GM21737 (cell line): ENCODE measurements at regions not wholly inside any gene's neighbourhood (a gene's known extent, or its start where the extent isn't known, plus 50 kb on each side); places are given as distances from the start of the nearest gene placed in this dataset.

Source experiments
- ATAC-seq: cut with Tn5 transposase; IDR thresholded peaks from one replicate; pipeline ENCODE4 v1.9.1; 2021; ENCODE audit warnings: mild to moderate bottlenecking, moderate library complexity; ENCODE audit not compliant: unreplicated experiment

DNA sequence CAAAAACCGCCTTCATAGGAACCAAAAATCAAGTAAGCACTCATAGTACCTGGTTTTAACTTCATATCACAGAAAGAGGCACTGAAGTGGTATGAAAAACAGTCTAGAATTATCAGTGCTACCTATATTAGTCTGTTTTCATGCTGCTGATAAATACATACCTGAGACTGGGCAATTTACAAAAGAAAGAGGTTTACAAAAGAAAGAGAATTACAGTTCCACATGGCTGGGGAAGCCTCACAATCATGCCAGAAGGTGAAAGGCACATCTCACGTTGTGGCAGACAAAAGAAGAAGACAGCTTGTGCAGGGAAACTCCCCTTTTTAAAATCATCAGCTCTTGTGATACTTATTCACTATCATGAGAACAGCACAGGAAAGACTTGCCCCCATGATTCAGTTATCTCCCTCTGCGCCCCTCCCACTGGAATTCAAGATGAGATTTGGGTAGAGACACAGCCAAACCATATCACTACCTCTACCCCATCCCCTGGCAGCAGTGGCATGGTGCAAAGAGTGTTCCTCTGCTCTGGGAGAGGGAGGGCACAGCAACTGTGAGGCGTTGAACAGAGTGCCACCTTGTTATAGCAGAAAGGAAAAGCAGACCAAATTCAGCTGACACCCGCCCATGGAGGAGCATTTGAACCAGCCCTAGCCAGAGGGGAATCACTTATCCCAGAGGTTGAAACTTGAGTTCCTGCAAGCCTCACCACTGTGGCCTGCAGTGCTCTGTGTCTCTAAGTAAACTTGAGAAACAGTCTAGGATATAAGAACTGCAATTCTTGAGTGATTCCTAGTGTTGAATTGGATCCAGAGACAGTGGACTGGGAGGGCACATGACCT is 61.9 kb upstream of the PTPRZ1 start:
- no peak for ATAC-seq

DNA sequence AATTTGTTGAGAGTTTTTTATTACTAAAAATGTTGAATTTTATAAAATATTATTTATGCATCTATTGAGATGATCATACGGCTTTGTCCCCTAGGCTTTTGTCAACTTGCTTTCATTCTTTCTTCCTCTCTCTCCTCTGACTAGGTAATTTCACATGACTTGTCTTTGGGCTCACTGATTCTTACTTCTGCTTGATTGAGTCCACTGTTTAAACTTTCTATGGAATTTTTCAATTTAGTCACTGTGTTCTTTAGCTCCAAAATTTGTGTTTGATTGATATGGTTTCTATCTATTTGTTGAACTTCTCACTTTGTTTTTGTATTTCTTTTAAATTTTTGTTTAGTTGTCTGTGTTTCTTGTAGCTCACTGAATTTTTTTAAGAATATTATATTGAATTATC is 65.9 kb upstream of the PTPRZ1 start:
- ATAC-seq = no peak

DNA sequence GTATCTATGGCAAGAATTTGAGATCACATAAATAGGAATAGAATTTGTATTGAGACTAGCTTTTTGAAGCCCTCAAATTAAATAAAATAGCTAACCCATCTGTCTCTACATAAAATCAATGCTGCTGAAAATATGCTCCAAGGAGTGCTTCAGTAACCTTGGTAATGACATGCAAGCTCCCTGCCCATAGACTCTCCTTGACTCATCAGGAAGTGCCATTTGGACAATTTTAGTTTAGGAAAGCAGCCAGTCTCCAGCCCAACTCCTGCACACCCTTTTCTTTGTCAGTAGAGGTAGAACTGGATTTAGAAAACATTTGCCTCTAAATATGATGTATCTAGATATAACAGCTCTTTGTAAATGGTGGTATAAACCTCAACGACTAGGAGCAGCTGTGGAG is 69.9 kb upstream of the PTPRZ1 start:
- ATAC-seq = no peak

DNA sequence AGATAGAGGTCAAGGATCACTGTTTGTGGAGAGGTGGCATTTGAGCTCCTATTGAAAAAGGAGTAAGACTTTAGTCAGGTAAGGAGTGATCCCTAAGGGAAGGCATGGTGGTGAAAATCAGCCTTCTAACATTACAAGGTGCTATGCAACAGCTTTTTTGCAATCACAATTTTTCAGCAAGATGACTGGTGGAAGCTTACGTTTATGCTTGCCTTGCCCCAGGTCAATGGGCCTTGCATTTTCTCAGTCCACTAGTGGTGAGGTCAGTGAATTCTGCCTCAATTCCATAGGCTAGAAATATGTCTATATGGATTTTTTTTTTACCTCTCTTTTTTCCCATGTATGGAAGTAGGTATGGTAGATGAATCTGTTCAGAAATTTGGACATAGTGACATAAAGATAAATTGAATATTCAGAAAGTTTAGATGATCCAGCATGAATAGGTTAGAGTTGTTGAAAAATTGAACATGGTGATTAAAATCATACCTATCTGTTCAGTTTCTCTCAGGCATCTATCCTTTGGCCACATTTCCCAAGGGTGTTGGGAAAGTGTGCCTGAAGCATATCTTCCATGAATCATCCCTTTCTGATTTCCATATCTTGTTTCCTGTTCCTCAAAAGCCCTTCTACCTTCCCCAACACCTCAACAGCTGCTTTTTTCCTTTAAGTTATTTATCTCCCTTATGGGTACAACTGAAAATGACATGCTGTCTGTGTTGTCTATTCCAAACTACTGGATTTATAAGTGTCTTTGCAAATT is 71.9 kb upstream of the PTPRZ1 start:
- no peak for ATAC-seq

DNA sequence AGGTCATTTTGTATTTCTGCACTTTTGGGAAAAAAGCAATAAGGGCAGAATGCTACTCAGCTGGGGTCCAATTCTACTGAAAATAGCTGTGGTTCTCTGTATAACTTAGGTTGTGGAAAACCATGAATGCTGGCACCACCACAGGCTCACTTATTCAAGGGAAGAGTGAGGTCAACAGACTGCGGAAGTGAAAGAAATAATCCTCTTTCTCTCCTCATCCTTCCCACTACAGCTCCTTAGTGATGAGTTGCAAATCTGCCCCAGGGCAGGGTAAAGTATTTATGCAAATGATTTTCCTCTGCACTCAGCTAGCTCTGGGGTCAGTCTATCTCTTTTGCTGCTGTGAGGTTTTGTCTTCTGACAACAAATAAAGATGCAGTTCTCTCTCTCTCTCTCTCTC is 74.1 kb upstream of the PTPRZ1 start:
- no peak for ATAC-seq

DNA sequence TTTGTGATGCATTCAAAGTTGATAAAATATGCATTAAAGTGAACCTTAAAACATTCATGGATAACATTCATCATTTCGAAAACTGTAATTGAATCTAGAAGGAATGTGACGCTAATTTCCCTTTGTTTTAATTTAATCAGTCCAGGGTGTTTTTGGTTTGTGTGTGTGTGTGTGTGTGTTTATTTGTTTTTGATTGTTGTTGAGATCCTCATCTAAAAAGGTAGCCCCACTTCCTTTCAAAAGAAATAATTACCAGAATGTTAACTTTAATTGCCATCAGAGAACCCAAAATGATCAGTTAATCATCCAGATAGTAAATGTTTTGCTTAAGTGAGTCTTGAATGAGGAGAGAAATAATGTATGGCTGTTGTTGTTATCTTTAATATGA is 74.5 kb upstream of the PTPRZ1 start:
- no peak for ATAC-seq

DNA sequence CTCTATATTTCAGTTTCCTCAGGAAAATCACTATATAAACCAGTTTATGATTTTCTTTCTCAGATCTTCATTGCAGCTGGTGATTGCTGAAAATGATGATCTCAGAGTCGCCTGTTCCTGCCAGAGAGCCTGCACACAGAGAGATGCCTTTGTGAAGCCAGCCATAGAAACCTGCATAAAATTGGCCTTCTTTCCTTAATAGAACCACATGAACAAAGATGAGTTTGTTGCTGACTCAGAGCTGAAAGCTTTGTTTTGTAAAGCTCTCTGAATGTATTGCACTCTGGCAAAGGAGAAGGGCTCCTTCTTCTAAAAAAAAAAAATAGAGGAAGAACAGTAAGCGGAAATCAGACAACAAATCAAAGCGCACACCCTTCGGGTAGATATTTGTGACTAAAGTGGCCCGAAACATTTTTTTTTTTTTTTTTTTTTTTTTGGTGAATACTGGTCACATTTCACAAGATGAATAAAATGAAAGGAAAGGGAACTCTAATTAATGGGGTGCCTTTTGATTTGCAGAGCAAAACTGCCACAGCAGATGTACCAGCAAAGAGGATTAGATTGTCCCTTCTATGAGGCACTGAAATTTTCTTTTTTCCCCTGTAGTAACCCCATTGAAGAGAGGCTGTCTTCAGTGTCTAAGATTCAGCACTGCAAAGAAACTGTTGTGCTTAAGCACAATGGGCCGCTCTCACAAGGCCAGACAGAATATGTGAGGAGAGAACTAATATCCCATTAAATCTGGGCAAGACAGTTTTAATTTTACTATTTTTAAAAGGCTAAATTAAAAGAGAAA is 75.1 kb upstream of the PTPRZ1 start:
- ATAC-seq = no peak

DNA sequence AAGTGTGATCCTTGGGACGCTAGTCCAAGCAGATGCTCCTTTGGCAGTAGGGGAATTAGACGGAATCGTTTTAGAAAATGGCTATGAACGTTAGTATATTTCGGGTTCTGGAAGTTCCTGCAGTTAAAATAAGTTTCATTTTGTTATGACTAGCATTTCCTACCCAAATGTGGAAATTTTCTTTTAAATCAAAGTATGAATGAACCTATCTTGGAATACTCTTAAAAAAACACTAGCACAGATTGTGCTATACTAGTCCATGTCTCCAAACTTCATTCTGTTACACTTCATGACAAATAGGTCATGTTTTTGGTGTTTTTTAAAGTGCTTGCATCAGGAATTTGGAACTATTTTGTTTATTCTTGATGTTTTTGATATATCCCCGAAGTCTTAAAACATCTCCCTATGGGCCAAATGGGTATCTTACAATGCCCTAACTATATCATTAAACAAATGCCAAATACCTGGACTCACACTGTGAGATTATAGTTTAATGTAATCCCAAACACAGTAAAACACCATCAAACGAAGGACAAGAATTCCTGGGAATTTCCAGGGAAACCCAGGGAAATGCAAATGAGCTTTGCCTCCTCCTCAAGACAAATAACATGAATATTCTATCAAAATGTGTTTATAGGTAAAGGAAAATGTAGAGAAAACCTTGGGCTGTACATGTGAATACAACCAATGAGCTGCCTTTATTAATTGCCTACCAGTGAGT is 75.9 kb upstream of the PTPRZ1 start:
- ATAC-seq = no peak

DNA sequence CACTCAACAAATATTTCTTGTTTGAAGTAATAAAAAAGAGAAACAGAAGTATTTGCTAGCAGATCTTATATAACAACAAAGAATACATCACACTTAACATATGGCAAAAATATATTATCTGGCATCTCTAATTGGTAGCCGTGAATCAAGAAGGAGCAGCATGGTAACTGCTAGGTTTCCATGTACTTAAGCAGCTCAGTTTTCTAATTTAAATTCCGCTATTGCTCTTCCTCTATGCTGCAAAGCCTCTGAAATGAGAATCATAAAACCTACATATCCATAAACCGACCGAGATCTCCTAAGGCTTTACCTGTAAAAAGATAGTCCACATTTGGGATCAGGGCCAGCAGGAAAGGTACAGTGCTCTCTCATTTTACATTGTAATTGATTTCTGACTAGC is 76.6 kb upstream of the PTPRZ1 start:
- no peak for ATAC-seq

DNA sequence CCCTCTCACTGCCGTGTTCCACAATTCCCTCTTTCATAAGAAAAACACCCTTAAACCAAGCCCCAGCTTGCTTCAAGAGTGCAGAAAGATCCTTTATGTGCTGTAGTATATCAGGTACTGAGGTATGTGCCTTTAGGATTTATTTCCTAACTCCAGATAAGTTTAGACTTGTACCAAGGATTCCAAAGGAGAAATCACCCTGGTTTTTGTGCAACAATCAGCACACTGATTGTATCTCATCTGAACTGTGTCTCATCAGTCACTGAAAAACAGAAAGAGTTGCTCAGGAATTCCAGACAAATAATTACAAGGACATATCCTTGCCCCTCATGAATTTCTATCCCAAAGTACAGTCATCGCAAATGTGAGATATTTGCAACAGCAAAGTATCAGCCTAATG is 77.2 kb upstream of the PTPRZ1 start:
- ATAC-seq = no peak

DNA sequence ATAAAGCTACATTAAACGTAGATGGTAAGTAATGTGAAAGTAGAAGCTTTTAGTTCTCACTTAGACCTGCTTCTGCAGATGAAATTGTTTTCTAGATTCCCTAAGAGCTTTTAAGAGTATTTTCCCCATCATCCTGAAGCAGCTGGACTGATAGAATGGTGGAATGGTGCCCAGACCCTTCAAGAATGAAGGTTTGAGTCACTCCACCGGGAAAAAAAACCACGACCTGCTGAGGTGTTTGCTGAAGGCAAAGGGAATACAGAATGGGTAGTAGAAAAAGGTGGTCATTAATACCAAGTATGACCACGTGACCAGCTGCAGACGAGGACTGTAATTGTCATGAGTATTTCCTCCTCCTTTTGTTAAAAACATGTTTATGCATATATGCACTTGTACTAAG is 79.2 kb upstream of the PTPRZ1 start:
- no peak for ATAC-seq

DNA sequence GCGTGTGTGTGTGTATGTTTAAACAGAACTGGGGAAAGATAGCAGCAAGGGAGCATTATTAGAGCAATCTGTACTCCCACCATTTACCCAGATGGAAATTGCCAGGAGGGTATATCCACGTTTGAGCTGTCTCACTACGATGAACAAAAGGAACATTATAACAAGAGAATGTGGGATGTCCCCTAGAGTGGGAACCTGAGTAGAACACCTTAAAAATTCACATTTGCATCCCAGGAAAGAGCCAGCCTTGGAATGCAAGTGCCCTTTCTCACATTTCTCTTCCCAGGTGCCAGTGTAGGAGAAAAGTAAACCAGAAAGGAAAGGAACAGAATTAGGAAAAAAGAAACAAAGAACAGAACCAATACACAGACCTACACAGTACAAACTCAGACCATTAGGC is 95.3 kb upstream of the PTPRZ1 start:
- no peak for ATAC-seq

DNA sequence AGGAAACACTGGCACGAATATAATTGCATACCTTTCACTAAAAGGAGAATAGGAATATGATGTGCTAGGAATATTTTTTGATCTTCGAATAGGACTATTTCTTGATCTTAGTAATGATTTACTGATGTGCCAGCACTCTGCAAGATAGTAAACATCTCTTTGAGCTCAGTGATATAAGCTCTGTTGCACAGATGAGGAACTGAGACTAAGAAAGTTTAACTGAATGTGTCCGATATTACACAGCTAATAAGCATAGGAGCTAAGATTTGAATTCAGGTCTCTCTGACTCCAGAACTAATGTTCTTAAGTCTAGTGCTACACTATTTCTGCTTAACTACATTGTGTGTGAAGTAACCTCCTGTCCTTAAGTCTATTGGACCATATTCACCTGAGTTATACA is 98.4 kb upstream of the PTPRZ1 start:
- no peak for ATAC-seq

DNA sequence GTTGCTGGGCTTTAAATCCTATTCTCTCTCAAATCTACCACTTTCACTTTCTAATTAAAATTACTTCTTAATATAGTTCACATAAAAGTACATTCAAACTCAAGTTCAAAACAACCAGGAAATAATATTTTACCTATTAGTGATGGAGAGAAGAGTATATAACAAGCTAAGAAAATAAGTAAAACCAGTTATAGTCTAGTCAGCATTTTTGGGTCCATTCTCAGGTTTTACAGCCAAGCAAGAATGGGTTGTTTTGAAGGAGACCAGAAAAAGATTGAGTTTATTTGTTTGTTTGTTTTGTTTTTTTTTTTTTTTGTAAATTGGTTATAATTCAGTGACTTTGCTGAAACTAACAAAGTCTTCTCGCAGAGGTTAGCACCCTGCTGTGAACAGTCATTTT is 106.3 kb upstream of the PTPRZ1 start:
- no peak for ATAC-seq

DNA sequence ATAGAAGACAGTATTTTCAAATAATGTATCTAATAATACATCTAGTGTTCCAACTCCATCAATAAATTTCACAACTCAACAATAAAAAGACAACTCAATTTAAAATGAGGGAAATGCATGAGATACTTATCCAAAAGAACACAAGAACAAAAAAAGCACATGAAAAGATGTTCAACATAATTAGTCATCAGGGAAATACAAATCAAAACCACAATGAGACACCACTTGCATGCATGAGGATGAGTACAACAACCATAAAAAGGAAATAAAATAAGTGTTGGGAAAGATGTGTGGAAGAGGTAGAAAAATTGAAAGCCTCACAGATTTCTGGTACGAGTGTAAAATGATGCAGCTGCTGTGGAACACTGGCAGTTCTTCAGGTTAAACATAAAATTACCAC is 111.6 kb upstream of the PTPRZ1 start:
- no peak for ATAC-seq

DNA sequence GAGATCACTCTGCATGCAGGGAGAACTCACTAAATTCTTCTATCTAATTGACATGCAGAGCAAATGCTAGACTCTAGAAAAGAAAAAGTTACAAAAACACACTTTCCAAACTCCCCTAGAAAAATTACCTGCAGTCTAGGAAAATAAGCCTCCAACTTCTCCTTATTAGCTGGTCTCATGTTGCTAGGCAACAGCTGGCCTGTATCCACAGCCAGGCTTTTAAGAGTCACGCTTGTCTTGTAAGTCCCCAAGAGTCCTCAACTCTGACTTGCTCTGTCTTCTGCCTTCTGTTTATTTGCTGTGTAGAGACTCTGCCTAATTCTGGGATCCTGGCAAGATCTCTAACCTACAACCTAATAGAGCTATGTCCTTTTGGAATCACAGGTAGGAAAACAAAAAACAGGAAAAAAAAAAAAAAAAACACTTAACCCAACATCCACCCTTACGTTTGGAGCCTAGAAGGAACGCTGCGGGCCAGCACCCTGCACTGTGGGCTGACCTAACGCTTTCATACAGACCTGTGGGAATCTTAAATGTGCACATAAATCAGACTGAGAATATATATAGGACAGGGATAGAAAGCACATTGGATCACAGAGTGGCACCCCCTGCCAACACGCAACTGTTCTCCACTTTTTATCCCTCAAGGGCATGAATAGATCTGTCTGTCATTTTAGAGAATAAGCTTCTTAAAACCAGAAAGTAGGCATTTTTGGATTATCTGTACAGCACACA is 117.0 kb upstream of the PTPRZ1 start:
- ATAC-seq = no peak

DNA sequence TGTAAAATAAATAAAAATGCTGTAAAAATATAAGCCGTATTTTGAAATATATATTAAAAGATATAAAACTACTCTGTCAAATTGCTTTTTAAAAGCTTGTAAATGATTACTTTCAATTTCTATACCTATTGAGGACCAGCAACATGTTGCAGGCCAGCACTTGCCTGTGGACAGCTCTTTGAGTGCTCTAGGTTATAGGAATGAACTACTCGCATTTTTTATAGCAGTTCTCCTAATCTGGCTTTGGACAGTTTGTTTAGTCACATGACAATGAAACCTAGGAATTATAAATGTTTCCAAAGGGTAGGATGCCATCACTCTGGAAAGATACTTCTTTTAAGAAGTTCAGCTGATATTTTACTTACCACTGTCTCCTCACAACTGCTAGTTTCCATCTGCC is 117.7 kb upstream of the PTPRZ1 start:
- no peak for ATAC-seq

DNA sequence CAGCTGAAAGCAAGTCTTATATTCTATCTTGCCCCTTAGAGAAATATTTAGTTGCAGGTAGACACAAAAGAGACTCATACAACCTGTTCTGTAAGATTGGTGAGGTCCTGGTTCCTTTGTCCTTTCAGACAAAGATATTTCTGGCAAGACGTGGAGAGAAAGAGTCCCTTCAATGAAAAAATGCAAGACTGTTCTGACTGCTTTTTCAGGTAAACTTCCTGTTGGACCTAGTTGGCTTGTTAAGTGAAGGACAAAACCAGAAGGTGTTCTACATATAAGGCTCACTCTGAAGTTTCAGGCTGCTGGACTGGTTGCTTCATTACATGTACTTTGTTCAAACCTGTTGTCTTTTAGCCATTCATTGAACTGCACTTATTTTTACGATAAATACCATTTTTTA is 119.0 kb upstream of the PTPRZ1 start:
- ATAC-seq = no peak

DNA sequence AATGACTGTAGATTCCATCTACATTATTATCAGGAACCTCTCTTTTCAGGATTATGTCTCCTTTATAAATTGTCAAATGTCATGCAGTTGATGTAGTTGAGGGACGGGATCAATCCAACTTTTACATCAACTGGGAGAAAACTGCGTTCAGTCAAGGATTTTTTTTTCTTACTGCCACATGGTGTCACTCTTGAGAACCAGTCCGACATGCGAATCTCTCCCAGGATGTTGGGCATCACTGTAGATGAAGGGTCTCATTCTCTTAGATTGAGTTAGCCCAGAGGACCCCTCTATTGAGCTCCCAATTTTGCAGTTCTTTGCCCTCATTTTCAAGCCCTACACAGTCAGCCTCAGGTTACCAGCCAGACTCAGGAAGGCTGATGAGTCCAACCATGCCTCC is 120.3 kb upstream of the PTPRZ1 start:
- no peak for ATAC-seq

DNA sequence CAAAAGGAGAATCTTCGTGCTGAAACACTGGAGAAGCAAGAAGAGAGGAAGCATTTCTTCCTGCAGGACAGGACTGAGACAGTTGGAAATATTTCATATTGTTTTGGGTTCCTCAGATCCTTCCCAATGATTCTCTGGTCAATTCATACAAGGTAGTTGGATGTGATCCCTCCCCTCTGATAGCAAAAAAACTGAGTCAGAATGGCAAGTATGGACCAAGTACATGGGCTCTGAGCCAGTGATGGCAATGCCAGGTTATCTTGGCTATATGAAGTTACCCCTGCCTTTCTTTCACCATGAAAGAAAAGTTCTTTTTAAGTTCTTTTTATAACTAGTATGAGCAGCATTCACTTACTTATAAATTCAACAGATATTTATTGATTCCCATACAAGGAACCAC is 124.4 kb upstream of the PTPRZ1 start:
- ATAC-seq = no peak
